H1 (cell line): ENCODE measurements at regions not wholly inside any gene's neighbourhood (a gene's known extent, or its start where the extent isn't known, plus 50 kb on each side); places are given as distances from the start of the nearest gene placed in this dataset.

Source experiments
- CTCF ChIA-PET: fragments of 300-600 bp; sonication (Branson Sonifier 250); formaldehyde crosslinking; loops from one replicate; lab custom pipeline; 2021; ENCODE audit not compliant: partially characterized antibody; lab: Charles Lee
- POLR2A ChIA-PET: fragments of 300-600 bp; sonication (Branson Sonifier 250); formaldehyde crosslinking; loops from one replicate; lab custom pipeline; 2021; ENCODE audit warnings: inconsistent platforms; ENCODE audit not compliant: partially characterized antibody; lab: Charles Lee
- DNase-seq, 2 experiments: peaks; one replicate each; pipeline versions ENCODE4 v3.0.0 to v3.0.0-alpha.2; 2010 to 2022; ENCODE audit warnings: low spot score in 2 of 2, low read depth in 1 of 2, mixed read lengths in 1 of 2
- FAIRE-seq: peaks from 2 replicates; lab custom pipeline; 2011; peaks lifted over from hg19 to GRCh38; lab: Jason Lieb, UNC
- H2AFZ ChIP-seq: 2 replicates; pipeline ENCODE4 v1.8.1; 2012; ENCODE audit warnings: low read length, inconsistent platforms
- H2AK5ac ChIP-seq: 2 replicates; pipeline ENCODE4 v1.6.1; 2013; ENCODE audit warnings: low read depth, low read length
- H2BK120ac ChIP-seq: replicated peaks from 2 replicates; pipeline ENCODE3; 2013; ENCODE audit warnings: low read depth, low read length, inconsistent platforms
- H2BK12ac ChIP-seq: 2 replicates; pipeline ENCODE4 v1.6.1; 2013; ENCODE audit warnings: low read depth, low read length
- H2BK15ac ChIP-seq: 2 replicates; pipeline ENCODE4 v1.6.1; 2013; ENCODE audit warnings: low read length
- H2BK20ac ChIP-seq: 2 replicates; pipeline ENCODE4 v1.6.1; 2013; ENCODE audit warnings: low read length
- H2BK5ac ChIP-seq: 2 replicates; pipeline ENCODE4 v1.6.1; 2013; ENCODE audit warnings: low read depth, low read length
- H3K14ac ChIP-seq: 2 replicates; pipeline ENCODE4 v1.6.1; 2013; ENCODE audit warnings: inconsistent platforms; ENCODE audit not compliant: insufficient read length
- H3K18ac ChIP-seq: 2 replicates; pipeline ENCODE4 v1.6.1; 2013; ENCODE audit warnings: low read length; ENCODE audit errors: extremely low read depth
- H3K23ac ChIP-seq: 2 replicates; pipeline ENCODE4 v1.6.1; 2013; ENCODE audit warnings: inconsistent platforms; ENCODE audit not compliant: insufficient read length
- H3K23me2 ChIP-seq: 2 replicates; pipeline ENCODE4 v1.6.1; 2013; ENCODE audit warnings: low read depth, low read length
- H3K27ac ChIP-seq: 2 replicates; pipeline ENCODE4 v1.6.1; 2011; ENCODE audit warnings: low read depth, low read length, inconsistent platforms
- H3K27me3 ChIP-seq, 4 experiments: replicated peaks in 1 of 4; 1 replicate in 1 of 4; 2 replicates in 3 of 4; pipeline versions ENCODE4 v1.6.1 to v1.8.1; 2011 to 2013; ENCODE audit warnings: low read length in 3 of 4, mild to moderate bottlenecking in 3 of 4, inconsistent platforms in 2 of 4, mixed read lengths in 2 of 4, moderate library complexity in 1 of 4; ENCODE audit not compliant: control insufficient read depth in 3 of 4, insufficient read depth in 3 of 4; ENCODE audit errors: extremely low read depth in 1 of 4
- H3K36me3 ChIP-seq, 4 experiments: 2 replicates each; pipeline versions ENCODE4 v1.6.1 to v1.8.1; 2011 to 2013; ENCODE audit warnings: mild to moderate bottlenecking in 4 of 4, low read length in 3 of 4, moderate library complexity in 2 of 4, control low read depth in 1 of 4, inconsistent platforms in 1 of 4; ENCODE audit not compliant: insufficient read depth in 4 of 4, control insufficient read depth in 2 of 4
- H3K4ac ChIP-seq: replicated peaks from 2 replicates; pipeline ENCODE3; 2013; ENCODE audit warnings: low read length, low read depth, mixed read lengths, inconsistent platforms; ENCODE audit not compliant: insufficient read length
- H3K4me1 ChIP-seq, 4 experiments: replicated peaks in 1 of 4; 1 replicate in 1 of 4; 2 replicates in 3 of 4; pipeline versions ENCODE4 v1.6.1 to v1.8.1; 2011 to 2013; ENCODE audit warnings: low read length in 3 of 4, inconsistent platforms in 2 of 4, mixed read lengths in 1 of 4; ENCODE audit not compliant: insufficient read depth in 4 of 4, control insufficient read depth in 3 of 4
- H3K4me2 ChIP-seq, 2 experiments: 2 replicates each; pipeline versions ENCODE4 v1.6.1 to v1.8.1; 2011 to 2013; ENCODE audit warnings: low read depth in 2 of 2, low read length in 2 of 2, control low read depth in 1 of 2, inconsistent platforms in 1 of 2, mild to moderate bottlenecking in 1 of 2; ENCODE audit not compliant: insufficient read depth in 1 of 2
- H3K4me3 ChIP-seq, 4 experiments: fragments of 200-600, 300-600 bp in 1 of 4; sonication (generic), shearing (Covaris generic), sonication (Bioruptor Twin) in 1 of 4; 2 replicates each; pipeline versions ENCODE4 v1.5.1 to v1.8.1; 2011 to 2016; ENCODE audit warnings: low read length in 4 of 4, low read depth in 3 of 4, control low read depth in 2 of 4, inconsistent platforms in 2 of 4, mild to moderate bottlenecking in 2 of 4, mixed read lengths in 1 of 4, moderate library complexity in 1 of 4; ENCODE audit not compliant: insufficient read depth in 2 of 4; ENCODE audit errors: extremely low read depth in 1 of 4
- H3K56ac ChIP-seq: replicated peaks from 2 replicates; pipeline ENCODE3; 2013; ENCODE audit warnings: low read depth, mild to moderate bottlenecking, mixed read lengths, low read length, inconsistent platforms; ENCODE audit not compliant: insufficient read length
- H3K79me1 ChIP-seq: 2 replicates; pipeline ENCODE4 v1.6.1; 2013; ENCODE audit warnings: low read depth, low read length, control low read depth
- H3K79me2 ChIP-seq, 2 experiments: 2 replicates each; pipeline versions ENCODE4 v1.6.1 to v1.8.1; 2012 to 2013; ENCODE audit warnings: low read length in 2 of 2, mild to moderate bottlenecking in 2 of 2, inconsistent platforms in 1 of 2; ENCODE audit not compliant: insufficient read depth in 2 of 2, control insufficient read depth in 1 of 2
- H3K9ac ChIP-seq, 4 experiments: replicated peaks in 1 of 4; 1 replicate in 1 of 4; 2 replicates in 3 of 4; pipeline versions ENCODE4 v1.6.1 to v1.8.1; 2011 to 2013; ENCODE audit warnings: low read depth in 3 of 4, low read length in 3 of 4, control low read depth in 2 of 4, mild to moderate bottlenecking in 2 of 4, moderate library complexity in 2 of 4, inconsistent platforms in 1 of 4; ENCODE audit errors: extremely low read depth in 1 of 4
- H3K9me3 ChIP-seq, 2 experiments: 2 replicates each; pipeline versions ENCODE4 v1.6.1 to v1.8.1; 2012 to 2013; ENCODE audit warnings: mild to moderate bottlenecking in 2 of 2, moderate library complexity in 2 of 2, control low read depth in 1 of 2, inconsistent platforms in 1 of 2, low read depth in 1 of 2, low read length in 1 of 2, mixed read lengths in 1 of 2; ENCODE audit not compliant: insufficient read depth in 2 of 2
- H4K20me1 ChIP-seq, 2 experiments: replicated peaks in 1 of 2; 2 replicates each; pipeline versions ENCODE3 to v1.8.1; 2011 to 2013; ENCODE audit warnings: inconsistent platforms in 2 of 2, low read length in 2 of 2, mild to moderate bottlenecking in 1 of 2; ENCODE audit not compliant: insufficient read depth in 2 of 2, control insufficient read depth in 1 of 2
- H4K5ac ChIP-seq: 2 replicates; pipeline ENCODE4 v1.6.1; 2013; ENCODE audit warnings: low read length, low read depth, mixed read lengths, inconsistent platforms; ENCODE audit not compliant: insufficient read length
- H4K8ac ChIP-seq: 2 replicates; pipeline ENCODE4 v1.8.0; 2013; ENCODE audit warnings: mild to moderate bottlenecking, moderate library complexity, low read length, inconsistent platforms; ENCODE audit not compliant: insufficient read depth; ENCODE audit errors: extremely low read depth
- H4K91ac ChIP-seq: replicated peaks from 2 replicates; pipeline ENCODE3; 2013; ENCODE audit warnings: low read length, mixed read lengths, inconsistent platforms; ENCODE audit not compliant: insufficient read length
- CBX5 ChIP-seq: fragments of 300-800, 300-1000 bp; sonication (generic); IDR thresholded peaks from 2 replicates; pipeline ENCODE4 v1.7.1; 2016; ENCODE audit warnings: antibody characterized with exemption, low read length, low read depth
- CHD2 ChIP-seq: IDR thresholded peaks from 2 replicates; pipeline ENCODE4 v1.6.1; 2012; ENCODE audit warnings: low read length, improper control_type of control experiment
- CREB1 ChIP-seq: IDR thresholded peaks from 2 replicates; pipeline ENCODE4 v1.6.1; 2012; ENCODE audit warnings: inconsistent platforms
- CTCF ChIP-seq, 3 experiments: IDR thresholded peaks; 1 replicate in 2 of 3; 2 replicates in 1 of 3; pipeline versions ENCODE4 v1.5.1 to v1.6.1; 2011; ENCODE audit warnings: low read length in 3 of 3, mild to moderate bottlenecking in 3 of 3, inconsistent platforms in 2 of 3, low read depth in 1 of 3, moderate library complexity in 1 of 3; ENCODE audit not compliant: insufficient read depth in 1 of 3; ENCODE audit errors: control extremely low read depth in 1 of 3
- JUND ChIP-seq: IDR thresholded peaks from 2 replicates; pipeline ENCODE4 v1.6.1; 2011; ENCODE audit warnings: mild to moderate bottlenecking, improper control_type of control experiment, low read length
- POLR2A ChIP-seq, 2 experiments: IDR thresholded peaks; 1 replicate in 1 of 2; 2 replicates in 1 of 2; pipeline ENCODE4 v1.6.1; 2011; ENCODE audit warnings: low read depth in 2 of 2, low read length in 2 of 2, mild to moderate bottlenecking in 2 of 2; ENCODE audit errors: control extremely low read depth in 1 of 2
- RNF2 ChIP-seq: fragments of 200-900, 300-1000 bp; sonication (generic); IDR thresholded peaks from 2 replicates; pipeline ENCODE4 v1.7.1; 2016; ENCODE audit warnings: borderline replicate concordance, low read depth, mild to moderate bottlenecking, antibody characterized with exemption, low read length; ENCODE audit not compliant: poor library complexity, severe bottlenecking; ENCODE audit errors: missing control alignments
- SP4 ChIP-seq: IDR thresholded peaks from 2 replicates; pipeline ENCODE4 v1.6.1; 2012; ENCODE audit warnings: low read length, inconsistent platforms
- TAF1 ChIP-seq: IDR thresholded peaks from 2 replicates; pipeline ENCODE4 v1.6.1; 2011; ENCODE audit warnings: mild to moderate bottlenecking, low read depth, low read length
- TAF7 ChIP-seq: optimal IDR thresholded peaks from 2 replicates; pipeline ENCODE3; 2011; ENCODE audit warnings: low read depth, mild to moderate bottlenecking, inconsistent platforms, low read length, moderate library complexity, borderline replicate concordance
- TBP ChIP-seq: IDR thresholded peaks from 2 replicates; pipeline ENCODE4 v1.6.1; 2011; ENCODE audit warnings: low read depth, low read length, improper control_type of control experiment
- USF2 ChIP-seq: IDR thresholded peaks from 2 replicates; pipeline ENCODE4 v1.6.1; 2011; ENCODE audit warnings: low read length, improper control_type of control experiment
- WGBS, 2 experiments: shearing (Covaris generic) in 1 of 2; methylation state at CpG; one replicate each; pipeline versions ENCODE4 v1.1.6 to v1.1.7; 2013 to 2015; ENCODE audit warnings: low lambda C conversion rate in 2 of 2, mixed read lengths in 2 of 2, inconsistent platforms in 1 of 2, low coverage in 1 of 2, missing lambda C conversion rate in 1 of 2; ENCODE audit not compliant: insufficient replicate concordance in 2 of 2, insufficient coverage in 1 of 2, insufficient read length in 1 of 2; ENCODE audit errors: extremely low coverage in 1 of 2, missing lambda C conversion rate in 1 of 2; 5-methylcytosine and 5-hydroxymethylcytosine counted together

- Histone ChIP-seq H2BK12ac (no peak overlapping the region), H3K4me1 (no peaks in the 10 kb centered on the region), H2BK15ac (no peak overlapping the region), H2BK5ac (no peak overlapping the region), H4K20me1 (no peaks in the 10 kb centered on the region), H3K14ac (no peak overlapping the region), H3K36me3 (no peaks in the 10 kb centered on the region), H4K8ac (no peak overlapping the region; the same call in 1 of the 2 replicates), H2BK20ac (no peak overlapping the region), H3K4ac (no peak overlapping the region), H3K56ac (no peak overlapping the region), H3K18ac (no peak overlapping the region), H3K79me1 (no peaks in the 10 kb centered on the region), H2BK120ac (no peak overlapping the region), H3K27ac (no peak overlapping the region), H2AFZ (no peak overlapping the region), H3K9me3 (peaks cover 20 to 28% of the 10 kb centered on the region in 2 experiments), H4K5ac (no peak overlapping the region), H3K23me2 (no peaks in the 10 kb centered on the region; the same call in 1 of the 2 replicates), H3K4me2 (no peak overlapping the region), H3K9ac (no peak overlapping the region), H3K4me3 (no peak overlapping the region), H3K23ac (no peak overlapping the region), H3K79me2 (no peaks in the 10 kb centered on the region), H2AK5ac (no peak overlapping the region), H4K91ac (no peak overlapping the region), H3K27me3 (no peaks in the 10 kb centered on the region)
- 90% methylated on average over 2 of the region's 2 CpGs; no CpG with 5 or more reads in 1 of the 2 experiments for WGBS, 2 experiments
- POLR2A ChIA-PET: no interaction called here
- DNase-seq (no peak), FAIRE-seq (no peak)
- CTCF ChIA-PET: no interaction called here
- TF ChIP-seq CBX5 (no peak), TAF1 (no peak), SP4 (no peak), TBP (no peak), JUND (no peak), USF2 (no peak), CTCF (IDR thresholded peaks at IDR 0.05; ENCODE audit: control extremely low read depth in 1 of 3, insufficient read depth in 1 of 3, low read depth in 1 of 3, low read length in 3 of 3) (no peak), CREB1 (no peak), CHD2 (no peak), TAF7 (no peak), POLR2A (IDR thresholded peaks at IDR 0.05; ENCODE audit: control extremely low read depth in 1 of 2, low read depth in 2 of 2, low read length in 2 of 2) (no peak), RNF2 (no peak)
Observed at GRCh38 chr2:7800031-7800430, 881.8 kb upstream of the ID2 start.
